PC-9 (cell line): ENCODE measurements at regions not wholly inside any gene's neighbourhood (a gene's known extent, or its start where the extent isn't known, plus 50 kb on each side); places are given as distances from the start of the nearest gene placed in this dataset.

Source experiments
- BruUV-seq: library from RNA; stranded (reverse); fragments of 400-500 nt; replicated peaks from 2 replicates; lab custom pipeline; 2021; lab: Mats Ljungman, UMichigan
- CTCF ChIA-PET: fragments of 300-600 bp; sonication (Branson Sonifier 250); formaldehyde crosslinking; loops from one replicate; lab custom pipeline; 2022; ENCODE audit warnings: antibody characterized with exemption; lab: Charles Lee
- POLR2A ChIA-PET: fragments of 300-600 bp; sonication (Branson Sonifier 250); formaldehyde crosslinking; loops from one replicate; lab custom pipeline; 2022; ENCODE audit warnings: antibody characterized with exemption; ENCODE audit not compliant: unreplicated experiment; lab: Charles Lee
- DNase-seq, 2 experiments: peaks; one replicate each; pipeline versions ENCODE4 v3.0.0 to v3.0.0-alpha.2; 2015 to 2022; ENCODE audit warnings: mixed read lengths in 1 of 2
- H2AFZ ChIP-seq: fragments of 200-600 bp; sonication (generic); 2 replicates; pipeline ENCODE4 v1.8.1; 2017; ENCODE audit warnings: antibody characterized with exemption
- H3F3A ChIP-seq: fragments of 200-600 bp; sonication (generic); 2 replicates; pipeline ENCODE4 v1.8.1; 2017; ENCODE audit warnings: antibody characterized with exemption, mild to moderate bottlenecking, low read depth; ENCODE audit not compliant: insufficient read depth
- H3K27ac ChIP-seq: fragments of 200-600 bp; sonication (generic); 2 replicates; pipeline ENCODE4 v1.6.1; 2016; ENCODE audit warnings: mixed run types
- H3K27me3 ChIP-seq: fragments of 200-600 bp; sonication (generic); 2 replicates; pipeline ENCODE4 v1.6.1; 2016; ENCODE audit warnings: low read depth, mixed run types; ENCODE audit not compliant: insufficient read depth
- H3K36me3 ChIP-seq: fragments of 200-600 bp; sonication (generic); 2 replicates; pipeline ENCODE4 v1.6.1; 2016; ENCODE audit warnings: low read depth, mixed run types
- H3K4me1 ChIP-seq: fragments of 200-600 bp; sonication (generic); replicated peaks from 2 replicates; pipeline ENCODE4 v1.6.1; 2016; ENCODE audit warnings: mixed run types; ENCODE audit not compliant: insufficient read depth
- H3K4me2 ChIP-seq: fragments of 200-600 bp; sonication (generic); 2 replicates; pipeline ENCODE4 v1.6.1; 2017; ENCODE audit warnings: mixed run types
- H3K4me3 ChIP-seq: fragments of 200-600 bp; sonication (generic); 2 replicates; pipeline ENCODE4 v1.6.1; 2016; ENCODE audit warnings: mixed run types
- H3K79me2 ChIP-seq: fragments of 200-600 bp; sonication (generic); 2 replicates; pipeline ENCODE4 v1.6.1; 2017; ENCODE audit warnings: low read depth, mixed run types
- H3K9me2 ChIP-seq: fragments of 200-600 bp; sonication (generic); 2 replicates; pipeline ENCODE4 v1.8.1; 2017; ENCODE audit warnings: mild to moderate bottlenecking; ENCODE audit not compliant: insufficient read depth
- H3K9me3 ChIP-seq: fragments of 200-600 bp; sonication (generic); 2 replicates; pipeline ENCODE4 v1.8.1; 2016; ENCODE audit warnings: low read depth; ENCODE audit not compliant: insufficient read depth
- H4K20me1 ChIP-seq: fragments of 200-600 bp; sonication (generic); 2 replicates; pipeline ENCODE4 v1.8.1; 2017; ENCODE audit not compliant: insufficient read depth
- CTCF ChIP-seq: fragments of 200-600 bp; sonication (generic); conservative IDR thresholded peaks from 2 replicates; pipeline ENCODE4 v1.6.1; 2017; ENCODE audit warnings: mixed run types, antibody characterized with exemption, mild to moderate bottlenecking, moderate library complexity
- EZH2 ChIP-seq: fragments of 200-600 bp; sonication (generic); IDR thresholded peaks from 2 replicates; pipeline ENCODE4 v1.8.0; 2017; ENCODE audit warnings: antibody characterized with exemption, low read depth
- intact Hi-C: fragments of 100-400 bp; cut with micrococcal nuclease; formaldehyde crosslinking; loops from one replicate; pipeline ENCODE4 v1.10.0; 2022; ENCODE audit not compliant: unreplicated experiment

GRCh38 chr10:20443094-20443493 lies 454.0 kb downstream of the NEBL start:
- intact Hi-C loops: no loop called here
- Histone ChIP-seq H3K4me1 (no peaks in the 10 kb centered on the region), H2AFZ (no peak overlapping the region), H4K20me1 (no peaks in the 10 kb centered on the region), H3K9me2 (no peaks in the 10 kb centered on the region), H3K27ac (no peak overlapping the region), H3K79me2 (no peaks in the 10 kb centered on the region), H3K27me3 (no peaks in the 10 kb centered on the region), H3K4me3 (no peak overlapping the region), H3K36me3 (no peaks in the 10 kb centered on the region), H3F3A (no peaks in the 10 kb centered on the region), H3K4me2 (no peak overlapping the region), H3K9me3 (no peaks in the 10 kb centered on the region)
- DNase-seq: no peak
- POLR2A ChIA-PET: no interaction called here
- TF ChIP-seq CTCF: no peak
- no peak for TF ChIP-seq EZH2
- CTCF ChIA-PET: no interaction called here
- BruUV-seq: no TSS peak

GRCh38 chr10:20429742-20430141 lies 467.4 kb downstream of the NEBL start:
- no peak overlapping the region for H3K4me3 ChIP-seq
- H4K20me1 ChIP-seq: no peaks in the 10 kb centered on the region
- H3K79me2 ChIP-seq: no peaks in the 10 kb centered on the region
- no peak overlapping the region for H2AFZ ChIP-seq
- no peaks in the 10 kb centered on the region for H3K27me3 ChIP-seq
- no peak for TF ChIP-seq EZH2
- TF ChIP-seq CTCF: no peak
- H3K4me1 ChIP-seq: no peaks in the 10 kb centered on the region
- H3F3A ChIP-seq: no peaks in the 10 kb centered on the region
- BruUV-seq: no TSS peak
- ChIA-PET POLR2A (no interaction called here), CTCF (no interaction called here)
- DNase-seq: no peak
- no peaks in the 10 kb centered on the region for H3K36me3 ChIP-seq
- no peaks in the 10 kb centered on the region for H3K9me3 ChIP-seq
- no peaks in the 10 kb centered on the region for H3K9me2 ChIP-seq
- no peak overlapping the region for H3K4me2 ChIP-seq
- H3K27ac ChIP-seq: no peak overlapping the region
- intact Hi-C loops: no loop called here

- Histone ChIP-seq H3K4me3 (no peak overlapping the region), H2AFZ (no peak overlapping the region), H3K9me3 (no peaks in the 10 kb centered on the region), H4K20me1 (no peaks in the 10 kb centered on the region), H3K79me2 (no peaks in the 10 kb centered on the region), H3K27ac (no peak overlapping the region), H3K27me3 (no peaks in the 10 kb centered on the region), H3K4me1 (no peaks in the 10 kb centered on the region), H3K4me2 (no peak overlapping the region), H3K36me3 (no peaks in the 10 kb centered on the region), H3K9me2 (no peaks in the 10 kb centered on the region), H3F3A (no peaks in the 10 kb centered on the region)
- no TSS peak for BruUV-seq
- ChIA-PET CTCF (no interaction called here), POLR2A (no interaction called here)
- TF ChIP-seq EZH2 (no peak), CTCF (no peak)
- no peak for DNase-seq
- intact Hi-C loops: no loop called here
These were observed 469.3 kb downstream of the NEBL start for GRCh38 chr10:20427821-20428220.
